ENCODE measurements at regions not wholly inside any gene's neighbourhood (a gene's known extent, or its start where the extent isn't known, plus 50 kb on each side); places are given as distances from the start of the nearest gene placed in this dataset.

GRCh38 chr13:62176051-62176450, 760.4 kb upstream of the PCDH20 start:
- no peaks in the 10 kb centered on the region for H4K20me1 ChIP-seq (ENCODE audit: insufficient read depth, low read length)
- H3K4me2 ChIP-seq (ENCODE audit: low read depth, low read length), result no peak overlapping the region
- H3K4me1 ChIP-seq (ENCODE audit: low read length), result no peaks in the 10 kb centered on the region
- TF ChIP-seq CTCF (IDR thresholded peaks at IDR 0.05; ENCODE audit: low read length) (no peak), EZH2phosphoT487 (IDR thresholded peaks at IDR 0.05; ENCODE audit: low read length) (no peak), EZH2 (optimal IDR thresholded peaks at IDR 0.05; ENCODE audit: low read depth, low read length) (no peak)
- no peaks in the 10 kb centered on the region for H3F3A ChIP-seq (ENCODE audit: insufficient read depth, low read length)
- H2AFZ ChIP-seq (ENCODE audit: low read length), result no peak overlapping the region
- no peaks in the 10 kb centered on the region for H3K79me2 ChIP-seq (ENCODE audit: low read length)
- H3K27ac ChIP-seq (ENCODE audit: low read length), result no peak overlapping the region
- no peaks in the 10 kb centered on the region for H3K36me3 ChIP-seq (replicated peaks; ENCODE audit: insufficient read depth, low read length)
- no peaks in the 10 kb centered on the region for H3K9me2 ChIP-seq (replicated peaks; ENCODE audit: insufficient read depth, low read length)
- DNase-seq, result no peak
- H3K4me3 ChIP-seq (ENCODE audit: low read length), result no peak overlapping the region
- H3K9ac ChIP-seq (ENCODE audit: low read length), result no peak overlapping the region
- no peaks in the 10 kb centered on the region for H3K27me3 ChIP-seq (replicated peaks; ENCODE audit: insufficient read depth, low read length)
- no peaks in the 10 kb centered on the region for H3K9me3 ChIP-seq (replicated peaks; ENCODE audit: insufficient read depth, low read length)

GRCh38 chr13:62173958-62174357, 758.3 kb upstream of the PCDH20 start:
- Histone ChIP-seq H3K4me1 (ENCODE audit: low read length) (no peaks in the 10 kb centered on the region), H3K9ac (ENCODE audit: low read length) (no peak overlapping the region), H3K9me2 (replicated peaks; ENCODE audit: insufficient read depth, low read length) (no peaks in the 10 kb centered on the region), H2AFZ (ENCODE audit: low read length) (no peak overlapping the region), H3K27me3 (replicated peaks; ENCODE audit: insufficient read depth, low read length) (no peaks in the 10 kb centered on the region), H3K4me3 (ENCODE audit: low read length) (no peak overlapping the region), H3K27ac (ENCODE audit: low read length) (no peak overlapping the region), H3F3A (ENCODE audit: insufficient read depth, low read length) (no peaks in the 10 kb centered on the region), H3K9me3 (replicated peaks; ENCODE audit: insufficient read depth, low read length) (no peaks in the 10 kb centered on the region), H3K4me2 (ENCODE audit: low read depth, low read length) (no peak overlapping the region), H4K20me1 (ENCODE audit: insufficient read depth, low read length) (no peaks in the 10 kb centered on the region), H3K79me2 (ENCODE audit: low read length) (no peaks in the 10 kb centered on the region), H3K36me3 (replicated peaks; ENCODE audit: insufficient read depth, low read length) (no peaks in the 10 kb centered on the region)
- DNase-seq, result no peak
- TF ChIP-seq EZH2 (optimal IDR thresholded peaks at IDR 0.05; ENCODE audit: low read depth, low read length) (no peak), EZH2phosphoT487 (IDR thresholded peaks at IDR 0.05; ENCODE audit: low read length) (no peak), CTCF (IDR thresholded peaks at IDR 0.05; ENCODE audit: low read length) (no peak)

GRCh38 chr13:62171697-62172096, 756.0 kb upstream of the PCDH20 start:
- no peak overlapping the region for H2AFZ ChIP-seq (ENCODE audit: low read length)
- no peak overlapping the region for H3K9ac ChIP-seq (ENCODE audit: low read length)
- no peaks in the 10 kb centered on the region for H3K36me3 ChIP-seq (replicated peaks; ENCODE audit: insufficient read depth, low read length)
- no peaks in the 10 kb centered on the region for H3K9me3 ChIP-seq (replicated peaks; ENCODE audit: insufficient read depth, low read length)
- H3F3A ChIP-seq (ENCODE audit: insufficient read depth, low read length), result no peaks in the 10 kb centered on the region
- TF ChIP-seq EZH2phosphoT487 (IDR thresholded peaks at IDR 0.05; ENCODE audit: low read length), result no peak
- TF ChIP-seq EZH2 (optimal IDR thresholded peaks at IDR 0.05; ENCODE audit: low read depth, low read length), result no peak
- TF ChIP-seq CTCF (IDR thresholded peaks at IDR 0.05; ENCODE audit: low read length), result no peak
- no peak for DNase-seq
- H3K27me3 ChIP-seq (replicated peaks; ENCODE audit: insufficient read depth, low read length), result no peaks in the 10 kb centered on the region
- H3K4me1 ChIP-seq (ENCODE audit: low read length), result no peaks in the 10 kb centered on the region
- H3K4me2 ChIP-seq (ENCODE audit: low read depth, low read length), result no peak overlapping the region
- no peaks in the 10 kb centered on the region for H3K9me2 ChIP-seq (replicated peaks; ENCODE audit: insufficient read depth, low read length)
- H4K20me1 ChIP-seq (ENCODE audit: insufficient read depth, low read length), result no peaks in the 10 kb centered on the region
- H3K79me2 ChIP-seq (ENCODE audit: low read length), result no peaks in the 10 kb centered on the region
- H3K27ac ChIP-seq (ENCODE audit: low read length), result no peak overlapping the region
- no peak overlapping the region for H3K4me3 ChIP-seq (ENCODE audit: low read length)

All from MM.1S (cell line).